HG03066 (cell line): ENCODE measurements at regions not wholly inside any gene's neighbourhood (a gene's known extent, or its start where the extent isn't known, plus 50 kb on each side); places are given as distances from the start of the nearest gene placed in this dataset.
A peak's percentile ranks its signal among the peaks of the same experiment; 100 is the strongest.

Experiments
- ATAC-seq: cut with Tn5 transposase; IDR thresholded peaks from one replicate; pipeline ENCODE4 v1.9.1; 2021; ENCODE audit warnings: low read depth; ENCODE audit not compliant: unreplicated experiment

DNA sequence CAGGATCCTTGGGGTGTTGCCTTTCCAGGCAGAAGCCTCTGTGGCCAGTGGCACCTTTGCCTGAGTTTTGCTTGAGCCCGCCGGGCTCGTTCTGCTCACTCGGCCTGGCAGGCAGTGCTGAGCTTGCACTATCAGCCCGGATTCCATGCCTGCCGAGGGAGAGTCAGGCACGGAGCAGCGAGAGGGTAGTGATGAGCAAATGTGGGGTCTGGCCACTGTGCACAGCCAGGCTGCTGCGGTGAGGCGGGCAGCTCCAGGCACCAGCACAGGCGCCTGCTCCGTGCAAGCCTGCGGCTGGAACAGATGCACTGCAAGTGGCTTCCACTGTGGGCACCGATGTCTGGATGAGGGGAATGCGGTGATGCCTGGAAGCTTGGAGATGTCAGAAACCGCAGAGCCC, 619.2 kb downstream of the RAPGEF2 start:
- ATAC-seq = no peak

DNA sequence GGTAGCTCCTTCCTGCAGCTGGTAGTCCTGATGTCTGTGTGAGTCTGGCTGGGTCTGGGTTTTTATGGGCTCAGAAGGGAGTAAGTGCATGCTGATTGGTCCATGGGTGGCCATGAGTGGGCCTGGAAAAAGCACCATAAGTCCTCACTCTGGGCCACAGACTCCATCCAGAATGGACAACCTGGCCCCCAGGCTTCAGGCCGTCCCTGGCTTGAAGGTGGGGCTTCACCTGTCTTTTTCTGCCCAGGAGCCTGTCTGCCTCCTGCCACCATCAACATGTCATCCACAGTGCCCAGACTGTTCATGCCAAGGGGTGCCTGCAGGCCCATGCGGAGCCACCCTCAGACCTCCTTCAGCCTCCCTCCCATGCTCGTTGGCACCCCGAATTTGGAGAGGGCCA, 620.0 kb downstream of the RAPGEF2 start:
- ATAC-seq = no peak

DNA sequence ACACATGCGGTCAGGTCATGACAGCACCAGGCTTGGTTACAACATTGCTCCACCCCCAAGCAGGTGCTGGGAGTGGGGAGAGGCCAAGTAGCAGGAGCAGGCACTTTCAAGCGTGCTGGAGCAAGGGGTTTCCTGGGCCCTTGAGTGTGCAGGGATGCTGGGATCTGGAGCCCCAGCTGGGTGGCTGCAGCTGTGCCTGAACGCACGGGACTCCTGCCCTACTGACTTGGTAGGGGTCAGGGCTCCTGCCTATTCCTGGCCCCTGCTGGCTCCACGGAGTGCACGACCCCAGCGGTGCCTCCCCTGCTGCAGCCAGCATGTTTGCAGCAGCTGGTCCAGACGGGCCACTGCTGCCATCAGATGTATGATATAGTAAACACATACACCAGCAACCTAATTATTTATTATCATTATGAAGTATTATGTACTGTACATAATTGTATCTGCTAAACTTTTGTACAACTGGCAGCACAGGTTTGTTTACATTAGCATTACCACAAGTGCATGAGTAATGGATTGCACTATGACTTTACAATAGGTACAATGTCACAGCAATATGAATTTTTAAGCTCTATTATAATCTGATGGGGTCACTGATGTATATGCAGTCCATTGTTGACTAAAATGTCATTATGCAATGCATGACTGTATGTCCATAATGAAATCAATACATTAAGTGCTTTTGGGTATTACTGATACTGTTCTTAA, 620.6 kb downstream of the RAPGEF2 start:
- ATAC-seq = no peak

DNA sequence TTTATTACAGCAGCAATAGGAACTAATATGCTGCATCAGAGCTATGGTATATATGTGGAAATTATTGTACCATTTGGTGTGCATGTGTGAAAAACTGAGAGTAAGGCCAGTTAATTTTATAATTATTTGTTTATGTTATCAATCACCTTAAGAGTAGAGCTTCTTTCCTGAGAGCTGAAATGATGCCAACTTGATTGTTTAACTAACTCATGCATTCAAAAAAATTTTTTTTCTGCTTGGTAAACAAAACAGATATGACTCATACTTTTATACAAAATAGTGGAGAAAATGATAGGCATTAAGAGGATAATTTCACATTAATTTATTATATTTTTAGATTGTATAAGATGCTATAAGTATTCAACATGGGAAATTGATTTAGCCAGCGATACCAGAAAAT, 622.7 kb downstream of the RAPGEF2 start:
- no peak for ATAC-seq

DNA sequence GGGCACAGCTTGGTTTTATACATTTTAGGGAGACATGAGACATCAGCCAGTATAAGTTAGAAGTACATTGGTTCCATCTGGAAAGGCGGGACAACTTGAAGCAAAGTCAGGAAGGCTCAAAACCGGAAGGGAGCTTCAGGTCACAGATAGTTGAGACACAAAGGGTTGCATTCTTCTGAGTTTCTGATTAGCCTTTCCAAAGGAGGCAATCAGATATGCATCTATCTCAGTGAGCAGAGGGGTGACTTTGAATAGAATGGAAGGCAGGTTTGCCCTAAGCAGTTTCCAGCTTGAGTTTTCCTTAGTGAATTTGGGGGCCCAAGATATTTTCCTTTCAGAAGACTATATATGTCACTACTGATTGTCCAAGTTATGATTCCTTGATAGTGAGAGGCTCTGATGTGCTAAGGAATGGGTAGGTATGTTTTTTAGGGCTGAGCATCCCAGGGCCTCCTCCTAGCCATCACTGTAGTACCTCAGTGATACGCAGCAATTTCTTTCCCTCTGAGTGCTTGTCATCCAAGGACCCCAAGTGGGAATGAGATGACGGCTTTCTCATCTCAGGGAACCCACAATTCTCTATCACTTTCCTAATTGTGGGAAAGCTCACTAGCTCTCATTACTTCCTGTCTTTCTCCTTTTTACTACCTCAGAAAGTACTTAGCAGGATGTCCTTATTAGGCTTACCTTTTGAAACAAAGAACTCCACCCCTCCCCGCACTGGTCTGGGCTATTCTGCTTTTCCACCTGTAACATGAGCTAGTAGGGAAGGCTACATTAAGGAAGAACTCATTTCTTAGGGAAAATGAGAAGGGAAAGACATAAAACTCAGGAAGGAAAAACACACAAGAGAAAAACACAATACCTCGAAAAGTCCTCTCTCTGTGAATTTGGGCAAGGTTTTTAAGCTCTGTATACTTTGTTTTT, 632.7 kb downstream of the RAPGEF2 start:
- no peak for ATAC-seq

DNA sequence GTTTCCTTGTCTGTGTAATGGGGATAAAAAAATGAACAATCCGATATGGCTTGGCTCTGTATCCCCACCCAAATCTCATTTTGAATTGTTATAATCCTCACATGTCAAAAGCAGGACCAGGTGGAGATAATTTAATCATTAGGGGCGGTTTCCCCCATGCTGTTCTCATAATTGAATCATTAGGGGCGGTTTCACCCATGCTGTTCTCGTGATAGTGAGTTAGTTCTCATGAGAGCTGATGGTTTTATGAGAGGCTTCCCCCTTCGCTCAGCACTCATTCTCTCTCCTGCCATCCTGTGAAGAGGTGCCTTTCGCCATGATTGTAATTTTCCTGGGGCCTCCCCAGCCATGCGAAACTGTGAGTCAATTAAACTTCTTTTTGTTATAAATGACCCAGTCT, 633.5 kb downstream of the RAPGEF2 start:
- ATAC-seq = no peak

DNA sequence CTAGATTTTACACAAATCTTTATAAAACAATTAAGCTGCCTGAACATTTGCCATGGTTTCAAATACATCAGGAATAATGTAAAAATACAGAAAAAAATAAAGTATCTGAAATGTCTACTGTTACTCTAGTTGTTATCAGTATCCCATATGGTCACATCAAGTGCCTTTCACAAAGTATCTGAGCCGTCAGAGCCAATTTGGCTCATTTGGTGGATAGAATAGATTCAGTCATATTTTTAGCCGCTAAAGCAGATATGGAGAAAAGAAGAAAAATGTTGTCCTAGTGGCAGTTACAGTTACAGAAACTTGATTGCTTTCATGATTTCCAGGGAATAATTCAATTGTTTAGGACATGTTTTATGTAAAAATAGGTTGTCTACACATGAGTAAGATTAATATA, 641.1 kb downstream of the RAPGEF2 start:
- no peak for ATAC-seq

DNA sequence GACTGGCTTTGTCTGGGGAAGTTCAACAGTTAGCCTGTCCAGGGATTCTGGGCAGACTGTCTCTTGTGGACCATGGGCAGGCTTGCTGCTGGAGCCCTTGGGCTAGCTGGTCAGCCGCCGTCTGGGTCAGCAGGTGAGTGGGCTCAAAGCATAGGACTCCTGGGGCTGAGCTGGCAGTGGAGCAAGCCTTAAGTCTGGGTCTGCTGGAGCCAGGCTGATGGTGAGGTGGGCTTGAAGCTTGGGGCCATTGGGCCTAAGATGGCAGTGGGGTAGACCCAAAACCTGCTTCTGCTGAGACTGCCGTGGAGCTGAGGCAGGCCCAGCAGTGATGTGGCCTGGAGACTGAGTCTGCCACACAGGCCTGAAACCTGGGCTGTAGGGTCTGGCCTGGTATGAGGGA, 645.1 kb downstream of the RAPGEF2 start:
- ATAC-seq = no peak

DNA sequence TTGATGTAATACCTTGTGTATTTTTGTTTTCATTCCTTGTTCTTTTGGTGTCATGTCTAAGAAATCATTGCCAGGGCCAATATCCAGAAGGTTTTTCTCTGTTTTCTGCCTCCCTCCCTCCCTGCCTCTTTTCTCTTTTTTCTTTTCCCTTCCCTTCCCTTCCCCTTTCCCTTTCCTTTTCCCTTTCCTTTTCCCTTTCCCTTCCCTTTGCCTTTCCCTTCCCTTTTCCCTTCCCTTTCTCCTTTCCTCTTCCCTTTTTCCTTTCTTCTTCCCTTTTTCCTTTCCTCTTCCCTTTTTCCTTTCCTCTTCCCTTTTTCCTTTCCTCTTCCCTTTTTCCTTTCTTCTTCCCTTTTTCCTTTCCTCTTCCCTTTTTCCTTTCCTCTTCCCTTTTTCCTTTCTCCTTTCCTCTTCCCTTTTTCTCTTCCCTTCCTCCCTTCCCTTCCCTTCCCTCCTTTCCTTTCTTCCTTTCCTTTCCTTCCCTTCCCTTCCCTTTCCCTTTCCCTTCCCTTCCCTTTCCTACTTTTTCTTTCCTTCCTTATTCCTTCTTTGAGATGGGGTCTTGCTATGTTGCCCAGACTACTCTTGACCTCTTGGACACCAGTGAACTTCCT, 646.1 kb downstream of the RAPGEF2 start:
- ATAC-seq = no peak

DNA sequence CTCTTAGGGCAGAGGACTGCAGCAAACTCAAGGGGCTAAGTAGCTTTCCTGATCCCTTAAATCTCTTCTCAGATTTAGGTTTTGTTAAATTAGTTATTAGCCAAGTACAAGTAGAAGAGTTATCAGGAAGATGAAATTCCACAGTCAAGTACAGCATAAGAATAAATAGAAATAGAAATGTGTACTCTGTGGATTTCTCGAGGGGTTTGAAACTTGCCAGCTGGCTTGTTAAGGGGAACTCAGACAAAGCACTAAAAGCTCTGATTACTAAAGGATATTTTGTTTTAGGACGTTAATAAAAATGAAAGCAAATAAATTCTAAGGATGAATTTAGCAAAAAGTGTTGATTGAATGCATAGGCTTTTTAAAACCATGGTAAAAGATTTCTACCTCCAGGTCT, 654.6 kb downstream of the RAPGEF2 start:
- ATAC-seq = no peak

DNA sequence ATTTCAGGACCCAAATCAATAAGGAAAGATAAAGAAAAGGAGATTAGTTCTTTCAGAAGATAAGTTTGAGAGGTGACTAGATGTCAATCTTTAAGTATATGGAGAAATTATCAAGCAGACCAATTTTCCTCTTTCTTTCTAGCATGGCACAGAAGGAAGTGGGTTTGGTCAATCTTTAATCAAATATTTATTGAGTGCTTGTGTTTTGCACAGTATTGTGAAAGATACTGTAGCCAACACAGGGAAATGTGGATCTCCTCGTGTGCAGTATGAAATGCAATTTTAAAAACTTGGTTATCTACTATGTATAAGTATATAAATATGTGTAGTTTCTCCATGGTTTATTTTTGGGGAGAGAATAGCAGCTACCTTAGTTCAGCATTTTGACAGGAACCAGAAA, 655.2 kb downstream of the RAPGEF2 start:
- ATAC-seq = no peak

DNA sequence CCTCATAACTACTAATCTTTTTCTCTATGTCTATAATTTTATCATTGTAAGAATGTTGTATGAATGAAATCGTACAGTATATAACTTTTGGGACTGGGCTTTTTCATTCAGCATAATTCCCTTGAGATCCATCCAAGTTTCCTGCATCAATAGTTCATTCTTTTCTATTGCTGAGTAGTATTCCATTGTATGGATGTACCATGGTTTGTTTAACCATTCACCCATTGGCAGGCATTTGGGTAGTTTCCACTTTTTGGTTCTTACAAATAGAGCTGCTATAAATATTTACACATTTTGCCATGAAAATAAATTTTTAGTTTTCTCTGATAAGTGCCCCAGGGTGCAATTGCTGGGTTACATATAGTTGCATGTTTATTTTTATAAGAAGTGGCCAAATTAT, 659.8 kb downstream of the RAPGEF2 start:
- ATAC-seq = no peak

DNA sequence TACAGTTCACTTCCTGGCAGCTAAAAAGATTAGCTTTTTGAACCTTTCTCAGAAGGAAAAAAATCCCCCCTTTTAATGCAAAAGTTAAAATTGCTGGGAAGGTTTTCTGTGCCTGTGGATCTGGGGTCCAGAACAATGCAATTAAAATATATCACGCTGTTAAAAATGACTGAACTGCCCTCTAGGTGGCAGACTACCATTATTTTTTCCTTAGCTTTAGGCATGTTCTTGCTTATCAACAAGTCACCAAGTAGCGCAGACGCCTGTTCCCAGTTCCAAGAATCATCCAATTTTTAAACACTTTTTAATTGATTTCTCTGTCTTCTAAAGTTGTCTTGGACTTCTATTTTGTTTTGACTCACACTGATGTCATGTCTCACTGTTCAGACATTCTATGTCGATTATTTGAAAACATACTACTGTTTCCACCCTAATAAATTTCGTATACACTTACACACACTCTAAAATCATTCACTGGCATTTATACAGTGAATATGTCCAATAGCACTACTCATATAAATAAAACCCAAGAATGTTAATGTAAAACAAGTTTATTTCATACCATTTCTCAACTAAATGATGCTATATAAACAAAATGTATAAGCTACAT, 661.6 kb downstream of the RAPGEF2 start:
- peak; percentile 81 for ATAC-seq

DNA sequence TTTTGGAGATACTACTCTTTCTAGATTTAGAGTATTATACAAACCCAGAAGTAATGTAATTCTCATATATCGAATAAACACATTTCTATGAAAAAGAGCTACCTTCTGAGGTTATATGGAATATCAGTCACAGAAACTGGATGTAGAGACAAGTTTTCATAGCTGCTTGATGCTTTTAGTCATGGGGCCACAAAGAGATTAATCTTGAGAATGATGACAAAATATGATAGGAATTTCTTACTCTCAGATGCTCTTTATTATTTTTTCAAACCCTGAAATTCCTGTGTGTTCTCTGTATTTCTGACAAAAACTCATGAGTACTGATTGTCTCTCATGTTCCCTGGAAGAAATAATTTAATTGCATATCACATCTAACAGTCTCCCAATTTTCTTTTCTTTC, 662.5 kb downstream of the RAPGEF2 start:
- ATAC-seq = no peak

DNA sequence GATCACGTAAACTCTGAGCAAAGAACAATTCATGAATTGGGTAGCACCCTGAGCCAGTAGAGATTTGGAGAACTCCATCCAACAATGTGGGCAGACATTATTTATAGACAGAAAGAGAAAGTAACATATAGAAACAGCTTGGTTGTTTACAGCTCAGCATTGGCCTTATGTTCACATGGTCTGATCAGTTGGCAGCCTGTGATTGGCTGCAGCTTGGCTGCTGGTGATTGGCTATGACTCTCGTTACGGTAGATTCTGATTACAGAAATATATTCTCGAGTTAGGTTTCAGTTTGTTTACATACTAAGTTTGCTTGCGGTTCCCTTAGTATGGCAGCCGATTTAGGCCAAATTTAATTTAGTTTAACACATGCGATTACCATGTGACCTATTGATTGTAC, 663.4 kb downstream of the RAPGEF2 start:
- no peak for ATAC-seq

DNA sequence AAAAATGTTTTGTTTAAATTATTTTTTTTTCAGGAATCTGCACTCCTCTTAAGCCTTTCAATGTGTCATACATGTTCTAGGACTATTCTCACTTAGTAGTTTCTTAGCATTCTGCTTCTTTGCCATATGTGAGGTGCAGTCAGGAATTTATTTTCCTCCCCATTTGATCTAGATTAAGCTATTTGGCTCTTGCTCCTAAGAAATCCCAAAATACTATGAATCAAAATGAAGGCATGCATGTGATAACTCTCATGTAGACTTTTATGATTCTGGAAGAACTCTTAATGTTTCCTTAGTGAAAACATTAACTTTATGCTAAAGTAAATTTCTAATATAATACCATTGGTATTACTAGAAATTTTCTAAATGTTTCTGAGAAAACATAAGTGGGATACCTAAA, 664.5 kb downstream of the RAPGEF2 start:
- no peak for ATAC-seq

DNA sequence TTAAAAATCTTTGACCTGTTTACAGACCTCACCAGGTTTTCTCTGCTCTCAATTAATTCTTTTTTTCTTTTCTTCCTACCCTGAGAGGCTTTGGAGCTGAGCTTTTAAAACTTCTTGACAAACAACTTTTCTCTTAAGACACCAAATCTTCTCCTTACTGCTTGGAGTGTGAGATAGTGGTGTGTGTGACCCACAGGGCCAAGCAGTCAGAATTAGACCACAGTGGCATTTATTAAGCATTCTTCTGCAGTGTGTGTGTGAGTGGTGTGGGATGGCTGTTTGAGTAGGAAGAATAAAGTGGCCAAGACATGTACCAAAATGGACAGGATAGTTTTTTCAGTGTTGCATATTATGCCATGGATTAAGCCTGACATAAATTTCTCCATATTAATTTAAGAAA, 665.1 kb downstream of the RAPGEF2 start:
- ATAC-seq = no peak

DNA sequence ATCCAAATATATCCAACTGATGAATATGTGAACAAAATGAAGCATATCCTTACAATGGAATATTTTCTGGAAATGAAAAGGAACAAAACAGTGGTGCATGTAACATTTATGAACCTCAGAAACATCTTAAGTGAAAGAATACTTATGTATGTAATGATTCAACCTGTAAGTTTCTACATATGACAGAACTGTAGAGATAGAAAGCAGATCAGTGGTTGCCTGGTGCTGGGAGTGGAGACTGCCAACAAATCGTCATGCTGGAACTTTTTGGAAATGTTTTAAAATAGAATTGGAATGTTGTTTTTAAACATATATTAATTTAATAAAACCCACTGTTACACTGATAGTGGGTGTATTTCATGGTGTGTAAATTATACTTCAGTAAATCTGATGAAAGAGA, 667.5 kb downstream of the RAPGEF2 start:
- ATAC-seq = no peak

DNA sequence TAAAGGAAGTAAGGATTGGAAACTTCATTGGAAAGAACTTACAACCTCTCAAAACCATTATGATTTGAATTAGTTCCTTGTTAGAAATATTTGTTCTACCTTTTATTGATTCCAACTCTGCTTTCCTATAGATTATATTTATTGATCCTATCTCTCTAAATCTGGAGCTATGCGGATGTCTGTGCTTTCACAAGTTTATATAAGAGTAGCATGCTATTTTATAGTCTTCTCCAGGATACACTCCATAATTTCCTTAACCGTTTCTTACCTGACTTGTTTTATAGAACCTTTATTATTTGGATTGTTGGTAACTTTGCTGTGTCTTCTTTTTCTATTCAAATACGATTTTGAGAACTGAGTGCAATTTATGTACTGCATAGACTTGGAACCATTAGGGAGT, 668.1 kb downstream of the RAPGEF2 start:
- no peak for ATAC-seq

DNA sequence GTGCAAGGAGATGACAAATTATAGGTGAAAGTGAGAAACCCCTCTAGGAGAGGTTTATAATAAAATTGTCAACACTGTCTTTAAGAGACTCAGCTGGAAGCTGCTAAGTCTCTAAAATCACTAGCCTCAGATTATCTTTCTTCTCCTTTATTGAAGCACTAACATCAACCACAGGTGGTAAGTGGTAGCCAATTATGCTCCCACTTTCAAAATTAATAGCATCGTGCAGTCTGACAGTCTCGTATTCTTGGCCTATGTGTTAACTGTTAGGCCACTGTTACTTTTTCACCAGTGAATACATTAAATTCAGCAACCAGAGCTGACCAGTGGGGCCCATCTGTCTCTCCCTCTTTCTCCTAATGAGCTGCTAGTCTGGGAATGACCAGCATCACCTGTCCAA, 674.1 kb downstream of the RAPGEF2 start:
- no peak for ATAC-seq

DNA sequence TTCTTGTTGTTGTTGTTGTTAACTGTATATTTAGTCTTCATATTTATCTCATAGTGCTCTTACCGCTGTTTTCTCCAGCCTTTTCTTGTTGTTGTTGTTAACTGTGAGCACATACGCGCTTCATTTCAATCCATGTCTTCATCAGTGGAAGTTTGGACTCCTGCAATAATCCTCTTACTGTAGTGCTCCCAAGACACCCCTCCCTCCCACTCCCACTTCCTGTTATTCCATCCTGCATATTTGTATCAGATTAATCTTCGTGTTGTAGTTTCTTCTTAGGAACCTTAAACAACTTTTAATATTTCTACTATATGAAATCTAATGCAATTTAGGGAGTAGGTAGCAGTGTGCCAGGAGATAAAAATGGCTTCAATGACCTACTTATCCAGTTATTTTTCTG, 674.8 kb downstream of the RAPGEF2 start:
- no peak for ATAC-seq
